ENCODE measurements at regions not wholly inside any gene's neighbourhood (a gene's known extent, or its start where the extent isn't known, plus 50 kb on each side); places are given as distances from the start of the nearest gene placed in this dataset.

DNA sequence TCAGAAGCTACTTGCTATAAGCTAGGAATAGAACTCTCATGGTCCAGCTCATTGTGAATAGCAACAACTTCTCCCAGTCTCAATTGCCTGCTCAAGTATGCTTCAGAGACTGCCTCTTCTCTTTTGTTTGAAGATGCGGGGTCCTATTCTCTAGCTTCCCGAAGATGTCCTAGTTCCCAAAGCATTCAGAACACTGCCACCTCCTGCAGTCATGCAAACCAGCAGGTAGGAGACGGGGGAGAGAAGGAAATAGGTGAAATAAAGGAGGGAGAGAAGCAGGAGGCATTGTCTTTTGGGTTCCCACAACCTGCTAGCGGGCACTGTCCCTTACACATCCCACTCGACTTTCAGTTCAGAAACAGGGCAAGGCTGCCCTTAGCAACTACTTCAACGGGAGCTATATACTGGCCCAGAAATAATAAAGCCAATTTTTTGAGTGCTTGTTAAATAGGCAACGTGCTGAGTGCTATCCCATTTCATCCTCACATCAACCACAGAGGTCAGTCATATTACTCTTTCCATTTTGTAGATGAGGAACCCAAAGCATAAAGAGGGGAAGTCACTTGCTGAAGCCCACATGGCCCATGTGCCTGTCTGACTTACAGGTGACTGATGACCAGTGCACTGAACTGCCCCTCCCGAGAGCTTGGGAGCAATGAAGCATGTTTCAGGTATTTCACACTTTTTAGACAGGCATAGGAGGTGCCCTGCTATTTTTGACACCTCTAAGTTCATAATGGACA is 61.9 kb upstream of the ATXN1 start:
- Histone ChIP-seq H3K27me3 (ENCODE audit: control insufficient read depth in 2 of 2, insufficient read depth in 2 of 2, low read length in 2 of 2) (peaks cover 0 to 5% of the 10 kb centered on the region in 2 experiments; a peak in 3 of 5 replicates), H3K9ac (ENCODE audit: insufficient read depth in 1 of 2, low read depth in 2 of 2, low read length in 2 of 2) (no peak overlapping the region), H3K79me2 (ENCODE audit: control insufficient read depth, insufficient read depth, low read length) (no peaks in the 10 kb centered on the region), H3K9me1 (ENCODE audit: control insufficient read depth, insufficient read depth, low read length) (no peaks in the 10 kb centered on the region), H3K36me3 (ENCODE audit: control insufficient read depth, insufficient read depth, low read length) (no peaks in the 10 kb centered on the region), H3K27ac (ENCODE audit: extremely low read depth, low read depth, low read length) (no peak overlapping the region), H2AFZ (ENCODE audit: low read depth, low read length) (no peak overlapping the region), H3K4me1 (replicated peaks in 1 of 2; ENCODE audit: control insufficient read depth in 2 of 2, insufficient read depth in 2 of 2, low read length in 2 of 2) (no peaks in the 10 kb centered on the region), H4K20me1 (replicated peaks; ENCODE audit: control insufficient read depth, insufficient read depth, low read length) (no peaks in the 10 kb centered on the region), H3K9me3 (replicated peaks; ENCODE audit: control insufficient read depth, insufficient read depth, low read depth, low read length) (no peaks in the 10 kb centered on the region), H3K4me2 (ENCODE audit: insufficient read depth, low read length) (no peak overlapping the region), H3K4me3 (no peak overlapping the region)
- WGBS (ENCODE audit: insufficient coverage, low coverage, missing lambda C conversion rate): 2% methylated on average over 7 of the region's 8 CpGs
- DNase-seq (ENCODE audit: extremely low read depth in 1 of 4, low spot score in 3 of 4): no peak
- in situ Hi-C loops (cut with MboI): no loop called here
- BruUV-seq (replicated peaks): no TSS peak
- ChIA-PET CTCF (ENCODE audit: low intra/inter-chr PET ratio) (no interaction called here), POLR2A (interaction anchor here (0.5 to 1.1 kb wide), 5 partner anchors 13 to 1413 kb away, joined by 3 read pairs; no protein-coding TSS in a partner anchor)
- no peak for ATAC-seq
- intact Hi-C loops (cut with micrococcal nuclease): no loop called here
- FAIRE-seq: no peak
- no peak for TF ChIP-seq FOXA1 (IDR thresholded peaks at IDR 0.05; ENCODE audit: borderline replicate concordance)
- no peak for TF ChIP-seq NCOA4 (IDR thresholded peaks at IDR 0.05; ENCODE audit: partially characterized antibody)
- TF ChIP-seq, protein P1, sequence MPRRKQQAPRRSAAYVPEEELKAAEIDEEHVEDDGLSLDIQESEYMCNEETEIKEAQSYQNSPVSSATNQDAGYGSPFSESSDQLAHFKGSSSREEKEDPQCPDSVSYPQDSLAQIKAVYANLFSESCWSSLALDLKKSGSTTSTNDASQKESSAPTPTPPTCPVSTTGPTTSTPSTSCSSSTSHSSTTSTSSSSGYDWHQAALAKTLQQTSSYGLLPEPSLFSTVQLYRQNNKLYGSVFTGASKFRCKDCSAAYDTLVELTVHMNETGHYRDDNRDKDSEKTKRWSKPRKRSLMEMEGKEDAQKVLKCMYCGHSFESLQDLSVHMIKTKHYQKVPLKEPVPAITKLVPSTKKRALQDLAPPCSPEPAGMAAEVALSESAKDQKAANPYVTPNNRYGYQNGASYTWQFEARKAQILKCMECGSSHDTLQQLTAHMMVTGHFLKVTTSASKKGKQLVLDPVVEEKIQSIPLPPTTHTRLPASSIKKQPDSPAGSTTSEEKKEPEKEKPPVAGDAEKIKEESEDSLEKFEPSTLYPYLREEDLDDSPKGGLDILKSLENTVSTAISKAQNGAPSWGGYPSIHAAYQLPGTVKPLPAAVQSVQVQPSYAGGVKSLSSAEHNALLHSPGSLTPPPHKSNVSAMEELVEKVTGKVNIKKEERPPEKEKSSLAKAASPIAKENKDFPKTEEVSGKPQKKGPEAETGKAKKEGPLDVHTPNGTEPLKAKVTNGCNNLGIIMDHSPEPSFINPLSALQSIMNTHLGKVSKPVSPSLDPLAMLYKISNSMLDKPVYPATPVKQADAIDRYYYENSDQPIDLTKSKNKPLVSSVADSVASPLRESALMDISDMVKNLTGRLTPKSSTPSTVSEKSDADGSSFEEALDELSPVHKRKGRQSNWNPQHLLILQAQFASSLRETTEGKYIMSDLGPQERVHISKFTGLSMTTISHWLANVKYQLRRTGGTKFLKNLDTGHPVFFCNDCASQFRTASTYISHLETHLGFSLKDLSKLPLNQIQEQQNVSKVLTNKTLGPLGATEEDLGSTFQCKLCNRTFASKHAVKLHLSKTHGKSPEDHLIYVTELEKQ (CRISPR knock-in tag; IDR thresholded peaks at IDR 0.05): no peak
- TF ChIP-seq, protein P2, sequence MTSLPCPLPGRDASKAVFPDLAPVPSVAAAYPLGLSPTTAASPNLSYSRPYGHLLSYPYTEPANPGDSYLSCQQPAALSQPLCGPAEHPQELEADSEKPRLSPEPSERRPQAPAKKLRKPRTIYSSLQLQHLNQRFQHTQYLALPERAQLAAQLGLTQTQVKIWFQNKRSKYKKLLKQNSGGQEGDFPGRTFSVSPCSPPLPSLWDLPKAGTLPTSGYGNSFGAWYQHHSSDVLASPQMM (CRISPR knock-in tag; IDR thresholded peaks at IDR 0.05): no peak
- no peak for TF ChIP-seq DDX20 (tag; IDR thresholded peaks at IDR 0.05; ENCODE audit: low read depth)
- no peak for TF ChIP-seq POLR3A (IDR thresholded peaks at IDR 0.05; ENCODE audit: borderline replicate concordance, extremely low read depth, insufficient read depth, insufficient read length)
- TF ChIP-seq SMAD3 (CRISPR knock-in tag; conservative IDR thresholded peaks at IDR 0.05): no peak
- no peak for TF ChIP-seq ZNF586 (CRISPR knock-in tag; conservative IDR thresholded peaks at IDR 0.05)
- TF ChIP-seq, protein P3, sequence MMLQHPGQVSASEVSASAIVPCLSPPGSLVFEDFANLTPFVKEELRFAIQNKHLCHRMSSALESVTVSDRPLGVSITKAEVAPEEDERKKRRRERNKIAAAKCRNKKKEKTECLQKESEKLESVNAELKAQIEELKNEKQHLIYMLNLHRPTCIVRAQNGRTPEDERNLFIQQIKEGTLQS (IDR thresholded peaks at IDR 0.05): no peak
- TF ChIP-seq, protein P3 (CRISPR knock-in tag; conservative IDR thresholded peaks at IDR 0.05): no peak
- TF ChIP-seq, protein P4, sequence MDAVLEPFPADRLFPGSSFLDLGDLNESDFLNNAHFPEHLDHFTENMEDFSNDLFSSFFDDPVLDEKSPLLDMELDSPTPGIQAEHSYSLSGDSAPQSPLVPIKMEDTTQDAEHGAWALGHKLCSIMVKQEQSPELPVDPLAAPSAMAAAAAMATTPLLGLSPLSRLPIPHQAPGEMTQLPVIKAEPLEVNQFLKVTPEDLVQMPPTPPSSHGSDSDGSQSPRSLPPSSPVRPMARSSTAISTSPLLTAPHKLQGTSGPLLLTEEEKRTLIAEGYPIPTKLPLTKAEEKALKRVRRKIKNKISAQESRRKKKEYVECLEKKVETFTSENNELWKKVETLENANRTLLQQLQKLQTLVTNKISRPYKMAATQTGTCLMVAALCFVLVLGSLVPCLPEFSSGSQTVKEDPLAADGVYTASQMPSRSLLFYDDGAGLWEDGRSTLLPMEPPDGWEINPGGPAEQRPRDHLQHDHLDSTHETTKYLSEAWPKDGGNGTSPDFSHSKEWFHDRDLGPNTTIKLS (IDR thresholded peaks at IDR 0.05; ENCODE audit: borderline replicate concordance, low read depth): no peak
- TF ChIP-seq RBM17 (IDR thresholded peaks at IDR 0.05; ENCODE audit: borderline replicate concordance, low read depth, low read length): no peak
- TF ChIP-seq ZNF766 (CRISPR knock-in tag; conservative IDR thresholded peaks at IDR 0.05): no peak

Data from K562 (cell line).